Breast epithelium (tissue), 4 donors: ENCODE measurements at regions not wholly inside any gene's neighbourhood (a gene's known extent, or its start where the extent isn't known, plus 50 kb on each side); places are given as distances from the start of the nearest gene placed in this dataset.

Source experiments
- DNase-seq, 2 donors: peaks; one replicate each; pipeline ENCODE4 v3.0.0-alpha.2; 2019; ENCODE audit warnings: low spot score in 2 of 2
- H3K27ac ChIP-seq, 2 donors: fragments of 200-600 bp; sonication (generic) in 1 of 2; one replicate each; pipeline ENCODE4 v1.5.1; 2016 to 2019; ENCODE audit warnings: mild to moderate bottlenecking in 1 of 2
- H3K27me3 ChIP-seq, 2 donors: fragments of 200-600 bp; sonication (generic) in 1 of 2; one replicate each; pipeline versions ENCODE4 v1.5.1 to v1.6.0; 2017 to 2019; ENCODE audit warnings: control low read depth in 1 of 2, mild to moderate bottlenecking in 1 of 2
- H3K36me3 ChIP-seq: fragments of 200-600 bp; one replicate; pipeline ENCODE4 v1.5.1; 2019
- H3K4me1 ChIP-seq, 2 donors: fragments of 200-600 bp; sonication (generic); one replicate each; pipeline ENCODE4 v1.5.1; 2016 to 2019; ENCODE audit warnings: control low read depth in 1 of 2
- H3K4me3 ChIP-seq, 3 donors: fragments of 200-600 bp; sonication (generic); 1 replicate in 2 of 3; 2 replicates in 1 of 3; pipeline ENCODE4 v1.5.1; 2016 to 2019; ENCODE audit warnings: mild to moderate bottlenecking in 3 of 3, moderate library complexity in 2 of 3
- H3K9me3 ChIP-seq, 2 donors: fragments of 200-600 bp; sonication (generic) in 1 of 2; one replicate each; pipeline ENCODE4 v1.5.1; 2016 to 2019; ENCODE audit warnings: control low read depth in 1 of 2
- CTCF ChIP-seq, 3 donors: fragments of 450-650 bp; IDR thresholded peaks; one replicate each; pipeline ENCODE4 v1.5.1; 2016 to 2017; ENCODE audit warnings: antibody characterized with exemption in 3 of 3, mild to moderate bottlenecking in 3 of 3, moderate library complexity in 3 of 3
- POLR2A ChIP-seq: fragments of 450-650 bp; IDR thresholded peaks from one replicate; pipeline ENCODE4 v1.6.1; 2016; ENCODE audit warnings: antibody characterized with exemption, mild to moderate bottlenecking, moderate library complexity
- POLR2AphosphoS5 ChIP-seq, 3 donors: sonication (generic); formaldehyde crosslinking; IDR thresholded peaks; one replicate each; pipeline ENCODE4 v1.6.1; 2017; ENCODE audit warnings: antibody characterized with exemption in 3 of 3
- intact Hi-C: fragments of 100-400 bp; cut with DNase I; formaldehyde crosslinking; loops from one replicate; pipeline ENCODE4 v1.15.1; 2023; ENCODE audit warnings: low total_unique reads

GRCh38 chr6:9373308-9373707, 938.0 kb upstream of the SLC35B3 start:
- H3K36me3 ChIP-seq: no peaks in the 10 kb centered on the region
- H3K4me3 ChIP-seq: no peak overlapping the region
- no peak for DNase-seq
- H3K27ac ChIP-seq: no peak overlapping the region
- H3K9me3 ChIP-seq: no peaks in the 10 kb centered on the region
- no peaks in the 10 kb centered on the region for H3K4me1 ChIP-seq
- intact Hi-C loops: no loop called here
- no peaks in the 10 kb centered on the region for H3K27me3 ChIP-seq
- TF ChIP-seq CTCF (IDR thresholded peaks at IDR 0.05): no peak
- TF ChIP-seq POLR2A: no peak
- no peak for TF ChIP-seq POLR2AphosphoS5 (IDR thresholded peaks at IDR 0.05)

GRCh38 chr6:9370480-9370879, 935.1 kb upstream of the SLC35B3 start:
- no peaks in the 10 kb centered on the region for H3K27me3 ChIP-seq
- H3K4me3 ChIP-seq: no peak overlapping the region
- TF ChIP-seq CTCF (IDR thresholded peaks at IDR 0.05) (no peak), POLR2AphosphoS5 (IDR thresholded peaks at IDR 0.05) (no peak), POLR2A (no peak)
- no peak for DNase-seq
- intact Hi-C loops: no loop called here
- no peaks in the 10 kb centered on the region for H3K36me3 ChIP-seq
- no peak overlapping the region for H3K27ac ChIP-seq
- H3K4me1 ChIP-seq: no peaks in the 10 kb centered on the region
- no peaks in the 10 kb centered on the region for H3K9me3 ChIP-seq

GRCh38 chr6:9365378-9365777, 930.0 kb upstream of the SLC35B3 start:
- no peak overlapping the region for H3K4me3 ChIP-seq
- no peaks in the 10 kb centered on the region for H3K36me3 ChIP-seq
- intact Hi-C loops: no loop called here
- DNase-seq: no peak
- H3K9me3 ChIP-seq: no peaks in the 10 kb centered on the region
- no peaks in the 10 kb centered on the region for H3K27me3 ChIP-seq
- H3K4me1 ChIP-seq: no peaks in the 10 kb centered on the region
- no peak overlapping the region for H3K27ac ChIP-seq
- no peak for TF ChIP-seq POLR2AphosphoS5 (IDR thresholded peaks at IDR 0.05)
- no peak for TF ChIP-seq POLR2A
- TF ChIP-seq CTCF (IDR thresholded peaks at IDR 0.05): no peak

GRCh38 chr6:9361749-9362148, 926.4 kb upstream of the SLC35B3 start:
- Histone ChIP-seq H3K36me3 (no peaks in the 10 kb centered on the region), H3K27ac (no peak overlapping the region), H3K9me3 (peaks cover 0 to 7% of the 10 kb centered on the region in 2 donors), H3K4me3 (no peak overlapping the region), H3K27me3 (no peaks in the 10 kb centered on the region), H3K4me1 (no peaks in the 10 kb centered on the region)
- intact Hi-C loops: no loop called here
- DNase-seq: no peak
- TF ChIP-seq POLR2AphosphoS5 (IDR thresholded peaks at IDR 0.05): no peak
- TF ChIP-seq POLR2A: no peak
- no peak for TF ChIP-seq CTCF (IDR thresholded peaks at IDR 0.05)

DNA sequence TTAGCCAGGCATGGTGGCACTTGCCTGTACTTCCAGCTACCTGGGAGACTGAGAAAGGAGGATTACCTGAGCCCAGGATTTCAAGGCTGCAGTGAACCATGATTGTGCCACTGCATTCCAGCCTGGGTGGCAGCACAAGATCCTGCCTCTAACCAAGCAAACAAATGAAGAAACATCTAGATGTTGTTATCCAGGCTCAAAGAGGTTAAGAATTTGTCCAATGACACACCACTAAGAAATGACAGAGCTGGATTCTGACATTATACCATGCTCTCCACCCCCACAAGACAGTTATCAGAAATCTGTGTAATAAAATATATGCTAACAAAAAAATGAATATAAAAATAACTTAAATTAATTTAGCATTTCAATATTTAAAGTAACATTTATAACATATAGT, 925.5 kb upstream of the SLC35B3 start:
- intact Hi-C loops: no loop called here
- Histone ChIP-seq H3K4me1 (no peaks in the 10 kb centered on the region), H3K36me3 (no peaks in the 10 kb centered on the region), H3K27ac (no peak overlapping the region), H3K4me3 (no peak overlapping the region), H3K9me3 (peaks cover 0 to 12% of the 10 kb centered on the region in 2 donors), H3K27me3 (no peaks in the 10 kb centered on the region)
- TF ChIP-seq POLR2AphosphoS5 (IDR thresholded peaks at IDR 0.05) (no peak), CTCF (IDR thresholded peaks at IDR 0.05) (no peak), POLR2A (no peak)
- DNase-seq: no peak
